OCI-LY3 (cell line): ENCODE measurements at regions not wholly inside any gene's neighbourhood (a gene's known extent, or its start where the extent isn't known, plus 50 kb on each side); places are given as distances from the start of the nearest gene placed in this dataset.

Source experiments
- EZH2phosphoT487 ChIP-seq: fragments of 200-600 bp; shearing (Covaris generic); IDR thresholded peaks from 2 replicates; pipeline ENCODE4 v1.6.1; 2018; ENCODE audit warnings: antibody characterized with exemption, mixed run types, low read depth
- TF ChIP-seq, protein P1 (sequence below): fragments of 200-600, 300-600 bp; sonication (generic); IDR thresholded peaks from 2 replicates; pipeline ENCODE4 v1.5.1; 2014; ENCODE audit warnings: antibody characterized with exemption, low read length, low read depth

DNA sequence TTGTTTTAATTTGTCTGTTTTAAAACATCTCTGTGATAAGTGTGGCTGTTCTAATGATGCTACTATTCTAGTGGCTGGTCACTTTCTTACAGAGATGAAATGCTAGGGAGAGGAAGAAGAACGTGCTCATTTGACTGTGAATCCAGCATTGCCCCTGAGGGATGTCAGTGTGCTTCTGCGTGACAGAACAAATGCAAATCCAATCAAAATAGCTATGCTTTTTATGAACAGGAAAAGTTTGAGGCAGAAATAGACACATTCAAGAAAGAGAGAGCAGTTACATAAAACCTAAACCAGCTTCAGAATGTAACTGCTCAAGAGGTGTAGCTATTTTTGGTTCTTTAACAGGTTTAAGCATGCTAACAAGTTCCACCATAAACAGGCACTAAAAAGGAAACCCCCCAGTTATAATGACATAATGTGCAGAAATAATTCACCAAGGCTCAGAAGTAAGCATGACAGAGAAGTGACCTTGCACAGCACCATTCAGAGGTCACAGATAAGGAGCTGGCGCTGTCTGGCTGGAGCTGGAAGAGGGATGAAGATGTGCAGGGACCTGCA is 385.3 kb downstream of the EPM2A start:
- TF ChIP-seq, protein P1, sequence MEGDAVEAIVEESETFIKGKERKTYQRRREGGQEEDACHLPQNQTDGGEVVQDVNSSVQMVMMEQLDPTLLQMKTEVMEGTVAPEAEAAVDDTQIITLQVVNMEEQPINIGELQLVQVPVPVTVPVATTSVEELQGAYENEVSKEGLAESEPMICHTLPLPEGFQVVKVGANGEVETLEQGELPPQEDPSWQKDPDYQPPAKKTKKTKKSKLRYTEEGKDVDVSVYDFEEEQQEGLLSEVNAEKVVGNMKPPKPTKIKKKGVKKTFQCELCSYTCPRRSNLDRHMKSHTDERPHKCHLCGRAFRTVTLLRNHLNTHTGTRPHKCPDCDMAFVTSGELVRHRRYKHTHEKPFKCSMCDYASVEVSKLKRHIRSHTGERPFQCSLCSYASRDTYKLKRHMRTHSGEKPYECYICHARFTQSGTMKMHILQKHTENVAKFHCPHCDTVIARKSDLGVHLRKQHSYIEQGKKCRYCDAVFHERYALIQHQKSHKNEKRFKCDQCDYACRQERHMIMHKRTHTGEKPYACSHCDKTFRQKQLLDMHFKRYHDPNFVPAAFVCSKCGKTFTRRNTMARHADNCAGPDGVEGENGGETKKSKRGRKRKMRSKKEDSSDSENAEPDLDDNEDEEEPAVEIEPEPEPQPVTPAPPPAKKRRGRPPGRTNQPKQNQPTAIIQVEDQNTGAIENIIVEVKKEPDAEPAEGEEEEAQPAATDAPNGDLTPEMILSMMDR = no peak
- TF ChIP-seq EZH2phosphoT487 = no peak
